MG63 (cell line): ENCODE measurements at regions not wholly inside any gene's neighbourhood (a gene's known extent, or its start where the extent isn't known, plus 50 kb on each side); places are given as distances from the start of the nearest gene placed in this dataset.

ENCODE experiments used
- DNase-seq: peaks from one replicate; pipeline ENCODE4 v3.0.0-alpha.2; 2020
- H3K27me3 ChIP-seq: fragments of 250-450 bp; sonication (Bioruptor Pico); 2 replicates; pipeline ENCODE4 v1.5.1; 2020; ENCODE audit warnings: mild to moderate bottlenecking, moderate library complexity
- H3K36me3 ChIP-seq: fragments of 250-450 bp; sonication (Bioruptor Pico); 2 replicates; pipeline ENCODE4 v1.5.1; 2020; ENCODE audit warnings: mild to moderate bottlenecking, moderate library complexity
- H3K4me3 ChIP-seq: fragments of 250-450 bp; sonication (Bioruptor Pico); 2 replicates; pipeline ENCODE4 v1.5.1; 2020; ENCODE audit warnings: mild to moderate bottlenecking, moderate library complexity
- H3K9me3 ChIP-seq: fragments of 250-450 bp; sonication (Bioruptor Pico); 2 replicates; pipeline ENCODE4 v1.5.1; 2020; ENCODE audit warnings: mild to moderate bottlenecking, moderate library complexity

DNA sequence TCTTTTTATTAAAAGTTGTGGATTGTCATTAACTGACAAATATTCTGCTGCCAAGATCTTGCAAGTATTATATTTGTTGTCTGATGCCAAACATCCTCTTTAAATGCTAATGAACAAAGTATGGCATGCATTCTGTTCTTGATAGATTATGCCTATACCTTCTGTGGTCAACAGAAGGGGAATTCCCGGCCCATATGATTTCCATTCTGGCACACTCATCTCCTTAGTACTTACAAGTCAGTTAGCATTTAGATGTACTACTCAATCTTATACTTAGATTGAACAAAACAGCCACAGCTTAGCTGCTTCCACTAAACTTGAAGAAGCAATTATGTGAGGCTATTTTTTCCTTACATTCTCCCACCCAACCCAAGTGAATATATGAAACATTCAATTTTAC lies 246.1 kb upstream of the DACH1 start:
- no peaks in the 10 kb centered on the region for H3K9me3 ChIP-seq
- H3K27me3 ChIP-seq = no peaks in the 10 kb centered on the region
- H3K36me3 ChIP-seq = no peaks in the 10 kb centered on the region
- DNase-seq = no peak
- H3K4me3 ChIP-seq = no peak overlapping the region

DNA sequence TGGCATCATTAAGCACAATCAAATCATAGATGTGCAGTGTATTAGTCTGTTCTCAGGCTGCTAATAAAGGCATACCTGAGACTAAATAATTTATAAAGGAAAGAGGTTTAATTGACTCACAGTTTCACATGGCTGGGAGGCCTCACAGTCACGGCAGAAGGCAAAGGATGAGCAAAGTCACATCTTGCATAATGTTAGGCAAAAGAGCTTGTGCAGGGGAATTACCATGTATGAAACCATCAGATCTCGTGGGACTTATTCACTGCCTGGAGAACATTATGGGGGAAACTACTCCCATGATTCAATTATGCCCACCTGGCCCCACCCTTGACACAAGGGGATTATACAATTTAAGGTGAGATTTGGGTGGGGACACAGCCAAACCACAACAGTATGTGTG lies 245.2 kb upstream of the DACH1 start:
- Histone ChIP-seq H3K27me3 (no peaks in the 10 kb centered on the region), H3K4me3 (no peak overlapping the region), H3K36me3 (no peaks in the 10 kb centered on the region), H3K9me3 (no peaks in the 10 kb centered on the region)
- no peak for DNase-seq

DNA sequence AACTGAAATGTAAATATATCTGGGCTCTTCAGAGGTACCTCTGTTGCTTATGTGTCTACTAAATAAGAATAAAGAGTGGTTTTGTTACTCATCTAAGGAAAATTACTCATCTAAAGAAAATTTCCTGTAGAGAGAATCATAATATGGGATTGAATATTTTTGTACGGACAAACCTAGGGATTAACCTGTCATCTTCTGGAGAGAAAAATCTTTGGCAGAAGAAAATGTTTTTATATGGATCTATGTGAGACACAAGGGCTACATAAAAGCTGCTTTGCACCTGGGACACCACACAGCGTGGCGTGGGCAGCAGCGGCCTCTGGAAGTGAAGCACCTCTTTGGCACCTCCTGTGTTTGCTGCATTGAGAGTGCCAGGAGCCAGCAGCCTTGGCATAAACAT lies 242.9 kb upstream of the DACH1 start:
- Histone ChIP-seq H3K4me3 (no peak overlapping the region), H3K36me3 (no peaks in the 10 kb centered on the region), H3K9me3 (no peaks in the 10 kb centered on the region), H3K27me3 (no peaks in the 10 kb centered on the region)
- DNase-seq = no peak

DNA sequence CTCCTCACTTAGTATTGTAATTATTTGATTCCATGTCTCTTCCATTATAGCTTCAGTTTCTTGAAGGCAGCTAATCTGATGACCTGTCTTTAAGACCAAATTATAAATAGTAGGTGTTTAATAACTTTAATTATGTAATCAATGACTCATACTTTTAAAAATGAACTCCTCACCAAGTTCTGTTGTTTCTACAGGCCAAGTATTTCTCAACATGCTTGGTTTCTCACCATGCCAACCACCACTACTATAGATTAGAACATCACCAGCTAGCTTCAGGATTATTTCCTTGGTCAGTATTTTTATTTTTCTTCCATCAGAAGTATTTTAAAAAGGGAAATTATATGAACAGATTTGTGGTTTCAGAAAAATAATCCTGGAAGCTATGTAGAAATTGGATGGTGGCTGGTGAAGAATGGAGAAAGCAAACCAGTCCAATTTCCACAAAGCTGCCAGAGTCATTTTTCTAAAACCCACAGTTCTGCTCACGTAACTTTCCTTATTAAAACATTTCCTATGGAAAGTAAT lies 237.7 kb upstream of the DACH1 start:
- no peak overlapping the region for H3K4me3 ChIP-seq
- no peaks in the 10 kb centered on the region for H3K27me3 ChIP-seq
- no peaks in the 10 kb centered on the region for H3K36me3 ChIP-seq
- no peaks in the 10 kb centered on the region for H3K9me3 ChIP-seq
- DNase-seq = no peak

DNA sequence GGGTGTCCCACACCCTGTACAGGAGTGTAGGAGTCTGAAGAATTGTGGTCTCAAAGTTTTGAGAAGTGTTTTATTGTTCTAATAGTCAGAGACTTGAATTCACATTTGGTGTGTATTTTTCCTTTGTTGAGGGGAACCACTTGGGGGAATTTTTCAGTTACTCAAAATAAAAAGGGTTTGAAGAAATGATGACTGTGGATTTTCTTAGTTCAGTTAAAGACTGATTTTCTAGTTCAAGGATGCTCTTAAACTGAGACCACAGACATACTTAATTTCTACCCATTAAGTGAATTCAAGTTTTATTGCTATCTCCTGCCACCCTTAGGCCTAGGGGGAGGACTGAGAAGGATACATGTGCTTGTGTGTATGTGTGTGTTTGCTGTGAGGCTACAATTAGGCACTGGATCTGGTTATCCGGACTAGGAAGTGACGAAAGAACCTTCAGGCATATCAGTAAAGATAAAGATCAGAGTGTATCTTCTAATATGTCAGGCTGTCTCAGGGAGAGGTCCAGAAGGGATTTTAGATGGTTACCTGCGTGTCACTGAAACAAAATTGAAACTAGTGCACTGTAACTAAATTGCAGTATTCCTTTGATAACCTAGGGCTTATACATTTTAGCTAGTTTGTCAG lies 234.9 kb upstream of the DACH1 start:
- Histone ChIP-seq H3K27me3 (no peaks in the 10 kb centered on the region), H3K4me3 (no peak overlapping the region), H3K36me3 (no peaks in the 10 kb centered on the region), H3K9me3 (no peaks in the 10 kb centered on the region)
- no peak for DNase-seq

DNA sequence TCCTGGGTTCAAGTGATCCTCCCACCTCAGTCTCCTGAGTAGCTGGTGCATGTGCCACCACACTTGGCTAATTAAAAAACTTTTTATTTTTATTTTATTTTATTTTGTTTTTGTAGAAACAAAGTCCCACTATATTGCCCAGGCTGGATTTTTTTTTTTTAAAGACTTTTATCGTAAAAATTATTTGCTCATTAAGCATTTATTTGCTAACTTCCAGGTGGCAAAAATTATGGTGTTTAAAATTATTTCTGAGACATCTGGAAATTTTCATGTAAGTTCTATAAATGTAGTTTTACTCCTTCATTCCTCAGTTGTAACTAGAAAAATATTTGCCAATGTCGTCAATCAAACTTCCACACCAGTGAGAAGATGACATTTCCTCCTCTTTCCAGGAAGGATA lies 233.3 kb upstream of the DACH1 start:
- Histone ChIP-seq H3K4me3 (no peak overlapping the region), H3K36me3 (no peaks in the 10 kb centered on the region), H3K9me3 (no peaks in the 10 kb centered on the region), H3K27me3 (no peaks in the 10 kb centered on the region)
- DNase-seq = no peak

DNA sequence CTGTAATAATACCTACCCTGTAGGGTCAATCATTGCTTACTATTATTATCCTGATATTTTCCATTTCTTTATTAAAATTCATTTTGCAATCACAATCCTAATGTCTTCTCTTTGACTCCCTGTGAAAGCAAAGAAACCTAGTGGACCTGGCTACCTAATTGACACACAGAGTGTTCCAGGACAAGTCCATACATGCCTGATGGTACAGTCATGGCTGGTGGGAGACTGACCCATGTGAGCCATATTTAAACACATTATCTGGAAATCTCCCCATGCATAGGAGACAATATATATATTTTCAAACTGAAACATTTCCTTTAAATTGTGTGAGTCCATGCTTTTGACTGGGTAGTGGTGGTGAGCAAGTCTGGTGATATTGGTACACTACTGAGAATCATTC lies 230.6 kb upstream of the DACH1 start:
- DNase-seq = no peak
- H3K27me3 ChIP-seq = no peaks in the 10 kb centered on the region
- H3K9me3 ChIP-seq = no peaks in the 10 kb centered on the region
- H3K36me3 ChIP-seq = no peaks in the 10 kb centered on the region
- H3K4me3 ChIP-seq = no peak overlapping the region

DNA sequence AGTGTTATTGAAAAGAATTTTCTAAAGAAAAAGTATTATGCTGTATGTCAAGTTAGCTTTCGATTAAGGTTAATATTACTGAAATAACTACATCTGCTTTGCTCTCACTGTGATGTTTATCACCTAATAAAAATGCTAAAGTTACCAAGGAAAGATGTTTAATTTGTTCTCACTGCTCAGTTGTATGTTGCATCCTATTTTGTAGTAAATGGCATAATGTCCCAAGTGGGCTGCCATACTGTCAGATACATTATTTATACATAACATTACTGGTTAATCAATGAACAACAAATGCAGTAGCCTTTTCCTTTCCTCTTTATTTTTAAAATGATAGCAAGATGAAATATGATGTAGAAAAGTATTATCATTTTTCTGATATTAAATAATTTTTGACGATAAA lies 226.3 kb upstream of the DACH1 start:
- Histone ChIP-seq H3K4me3 (no peak overlapping the region), H3K36me3 (no peaks in the 10 kb centered on the region), H3K27me3 (no peaks in the 10 kb centered on the region), H3K9me3 (no peaks in the 10 kb centered on the region)
- DNase-seq = no peak

DNA sequence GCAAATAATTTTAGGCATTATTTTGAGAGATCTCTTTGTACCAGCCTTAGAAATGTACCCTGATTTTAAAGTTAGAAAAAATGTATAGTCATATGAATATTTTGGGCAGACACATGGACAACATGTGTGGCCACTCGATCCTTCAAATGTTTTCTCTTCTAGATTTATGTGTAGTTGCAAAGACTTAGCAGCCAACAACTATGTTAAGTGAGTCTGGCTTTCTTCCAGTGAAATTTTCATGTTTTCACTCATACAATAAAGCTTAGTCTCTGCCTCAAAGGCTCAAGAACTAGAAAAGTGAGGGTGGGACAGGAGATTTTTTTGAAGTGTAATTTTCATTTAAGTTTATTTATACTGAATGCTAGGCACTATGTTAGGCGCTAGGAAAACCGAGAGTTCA lies 207.7 kb upstream of the DACH1 start:
- DNase-seq = no peak
- Histone ChIP-seq H3K36me3 (no peaks in the 10 kb centered on the region), H3K9me3 (no peaks in the 10 kb centered on the region), H3K27me3 (no peaks in the 10 kb centered on the region), H3K4me3 (no peak overlapping the region)

DNA sequence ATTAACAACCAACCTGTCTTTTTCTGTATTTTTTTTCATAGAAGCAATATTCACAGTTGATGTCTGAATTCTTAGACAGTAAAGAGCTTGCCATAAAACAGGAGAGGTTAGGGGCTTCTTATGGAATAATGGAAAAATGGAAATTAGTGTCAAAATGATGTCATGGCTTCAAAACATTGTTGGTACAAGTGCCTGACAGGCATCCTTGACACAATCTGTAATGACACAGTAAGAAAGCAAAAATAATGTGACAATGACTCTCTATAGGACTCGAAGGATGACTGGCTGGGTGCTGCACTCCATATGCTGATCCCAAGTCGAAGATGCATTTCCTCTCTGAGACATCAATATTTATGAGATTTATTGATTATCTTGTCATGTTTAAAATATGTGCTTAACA lies 205.3 kb upstream of the DACH1 start:
- no peak for DNase-seq
- no peaks in the 10 kb centered on the region for H3K9me3 ChIP-seq
- H3K27me3 ChIP-seq = no peaks in the 10 kb centered on the region
- no peak overlapping the region for H3K4me3 ChIP-seq
- H3K36me3 ChIP-seq = no peaks in the 10 kb centered on the region

DNA sequence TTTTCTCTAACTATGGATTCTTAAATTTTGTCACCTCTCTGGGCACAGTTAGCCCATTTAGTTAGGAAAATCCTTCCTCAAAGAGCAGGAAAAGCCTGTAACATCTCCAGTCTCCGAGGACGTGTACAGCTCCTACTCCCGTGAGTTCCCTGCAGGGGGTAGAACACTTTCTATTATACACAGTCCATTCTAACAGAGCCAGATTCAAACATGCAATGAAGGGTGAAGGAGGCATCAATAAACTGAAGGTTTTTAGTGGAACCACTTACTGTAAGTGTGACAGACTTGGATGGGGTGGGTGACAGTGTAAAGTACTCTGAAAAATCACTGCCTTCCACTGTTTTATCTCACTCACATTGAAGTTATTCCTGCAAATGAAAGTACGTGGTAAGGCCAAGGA lies 204.7 kb upstream of the DACH1 start:
- Histone ChIP-seq H3K9me3 (no peaks in the 10 kb centered on the region), H3K36me3 (no peaks in the 10 kb centered on the region), H3K27me3 (no peaks in the 10 kb centered on the region), H3K4me3 (no peak overlapping the region)
- no peak for DNase-seq

DNA sequence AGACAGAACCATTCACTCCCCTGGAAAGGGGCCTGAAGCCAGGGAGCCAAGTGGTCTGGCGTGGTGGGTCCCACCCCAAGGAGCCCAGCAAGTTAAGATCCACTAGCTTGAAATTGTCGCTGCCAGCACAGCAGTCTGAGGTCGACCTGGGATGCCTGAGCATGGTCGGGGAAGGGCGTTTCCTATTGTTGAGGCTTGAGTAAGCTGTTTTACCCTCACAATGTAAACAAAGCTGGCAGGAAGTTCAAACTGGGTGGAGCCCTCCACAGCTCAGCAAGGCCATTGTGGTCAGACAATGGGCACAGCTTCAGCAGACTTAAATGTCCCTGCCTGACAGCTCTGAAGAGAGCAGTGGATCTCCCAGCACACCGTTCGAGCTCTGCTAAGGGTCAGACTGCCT lies 195.6 kb upstream of the DACH1 start:
- Histone ChIP-seq H3K27me3 (no peaks in the 10 kb centered on the region), H3K4me3 (no peak overlapping the region)
- peak; percentile 18 for DNase-seq

DNA sequence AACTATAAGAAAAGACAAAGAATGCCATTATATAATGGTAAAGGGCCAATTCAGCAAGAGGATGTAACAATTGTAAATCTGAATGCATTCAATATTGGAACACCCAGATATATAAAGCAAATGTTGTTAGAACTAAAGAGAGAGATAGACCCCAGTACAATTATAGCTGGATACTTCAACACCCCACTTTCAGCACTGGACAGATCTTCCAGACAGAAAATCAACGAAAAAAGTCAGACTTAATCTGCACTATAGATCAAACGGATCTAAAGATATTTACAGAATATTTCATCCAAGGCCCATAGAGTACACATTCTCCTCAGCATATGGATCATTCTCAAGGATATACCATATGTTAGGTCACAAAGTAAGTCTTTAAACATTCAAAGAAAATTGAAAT lies 194.6 kb upstream of the DACH1 start:
- Histone ChIP-seq H3K4me3 (no peak overlapping the region), H3K27me3 (no peaks in the 10 kb centered on the region), H3K36me3 (no peaks in the 10 kb centered on the region), H3K9me3 (no peaks in the 10 kb centered on the region)
- no peak for DNase-seq

More for the DNA sequence above, 195.6 kb upstream of the DACH1 start:
- no peaks in the 10 kb centered on the region for H3K36me3 ChIP-seq
- no peaks in the 10 kb centered on the region for H3K9me3 ChIP-seq

DNA sequence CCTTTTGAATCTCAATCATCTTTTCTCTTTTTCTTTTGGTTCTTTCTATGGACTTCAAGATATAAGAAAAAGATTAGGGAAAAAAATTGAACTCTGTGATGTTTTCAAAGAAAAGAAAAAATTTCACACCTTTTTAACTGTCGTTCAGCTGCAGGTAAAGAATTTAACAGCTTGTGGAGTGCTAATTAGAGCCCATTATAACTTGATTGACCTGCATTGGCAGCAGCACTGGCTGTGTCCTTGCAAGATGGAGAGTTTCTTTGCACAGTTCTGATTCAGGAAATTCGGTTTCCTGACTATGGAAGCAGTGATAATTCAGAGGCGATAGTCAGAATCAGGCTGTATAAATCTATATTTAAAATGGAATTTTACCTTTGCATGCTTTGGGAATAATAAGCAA lies 183.2 kb upstream of the DACH1 start:
- Histone ChIP-seq H3K9me3 (no peaks in the 10 kb centered on the region), H3K27me3 (no peaks in the 10 kb centered on the region), H3K4me3 (no peak overlapping the region), H3K36me3 (no peaks in the 10 kb centered on the region)
- no peak for DNase-seq

DNA sequence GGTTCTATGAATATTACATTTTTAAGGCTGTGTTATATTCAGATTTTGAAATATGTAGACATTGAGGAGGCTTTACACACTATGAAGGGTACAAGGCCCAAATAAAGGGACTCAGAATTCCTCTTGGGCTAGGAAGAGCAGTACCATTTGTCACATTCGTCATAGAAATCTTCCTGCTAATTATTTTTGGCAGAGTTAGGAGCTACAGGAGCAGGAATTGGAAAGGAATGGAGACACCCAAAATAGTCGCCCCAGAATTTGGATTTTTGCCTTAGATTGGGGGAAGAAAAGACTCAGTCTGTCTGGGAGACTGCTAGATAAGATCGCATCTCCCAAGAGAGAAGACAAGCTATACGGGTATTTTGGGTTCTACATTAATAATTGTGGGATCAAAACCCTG lies 176.4 kb upstream of the DACH1 start:
- H3K9me3 ChIP-seq = no peaks in the 10 kb centered on the region
- H3K27me3 ChIP-seq = no peaks in the 10 kb centered on the region
- no peak for DNase-seq
- no peak overlapping the region for H3K4me3 ChIP-seq
- no peaks in the 10 kb centered on the region for H3K36me3 ChIP-seq

DNA sequence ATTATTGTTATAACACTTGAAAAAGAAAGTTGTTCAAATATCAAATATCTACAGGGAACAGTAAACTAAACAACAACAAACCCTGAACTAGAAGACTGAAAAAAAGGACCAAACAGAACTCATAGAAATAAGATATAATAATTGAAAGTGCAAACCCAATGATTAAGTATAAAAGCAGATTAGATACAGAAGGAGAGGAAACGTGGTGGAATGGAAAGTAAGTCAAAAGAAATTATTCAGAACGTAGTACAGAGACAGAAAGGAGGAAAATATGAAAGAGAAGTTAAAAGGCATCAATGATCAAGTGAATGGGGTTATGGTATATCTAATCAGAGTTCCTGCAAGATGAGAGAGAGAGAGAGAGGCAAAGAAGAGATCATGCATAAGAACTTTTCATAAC lies 174.2 kb upstream of the DACH1 start:
- DNase-seq = no peak
- Histone ChIP-seq H3K27me3 (no peaks in the 10 kb centered on the region), H3K36me3 (no peaks in the 10 kb centered on the region), H3K9me3 (no peaks in the 10 kb centered on the region), H3K4me3 (no peak overlapping the region)

DNA sequence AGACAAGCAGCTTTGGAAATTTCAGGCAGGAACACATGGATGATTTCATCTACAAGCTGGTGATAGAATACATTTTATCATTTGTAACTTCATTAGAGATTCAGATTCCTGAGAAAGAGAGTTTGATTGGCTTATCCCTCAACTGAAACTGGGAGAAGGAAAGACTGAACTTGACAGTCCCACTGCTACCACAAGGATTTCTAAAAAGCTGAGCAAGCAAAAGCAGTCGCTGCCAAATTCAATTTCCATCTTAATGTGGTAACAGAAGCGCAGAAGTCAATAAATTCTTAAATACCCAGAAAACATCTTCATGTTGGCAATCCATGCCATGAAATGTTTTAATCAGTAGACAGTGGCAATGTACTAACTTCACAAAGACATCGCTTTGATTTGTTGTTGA lies 172.1 kb upstream of the DACH1 start:
- no peaks in the 10 kb centered on the region for H3K27me3 ChIP-seq
- H3K36me3 ChIP-seq = no peaks in the 10 kb centered on the region
- no peak for DNase-seq
- H3K4me3 ChIP-seq = no peak overlapping the region
- H3K9me3 ChIP-seq = no peaks in the 10 kb centered on the region

DNA sequence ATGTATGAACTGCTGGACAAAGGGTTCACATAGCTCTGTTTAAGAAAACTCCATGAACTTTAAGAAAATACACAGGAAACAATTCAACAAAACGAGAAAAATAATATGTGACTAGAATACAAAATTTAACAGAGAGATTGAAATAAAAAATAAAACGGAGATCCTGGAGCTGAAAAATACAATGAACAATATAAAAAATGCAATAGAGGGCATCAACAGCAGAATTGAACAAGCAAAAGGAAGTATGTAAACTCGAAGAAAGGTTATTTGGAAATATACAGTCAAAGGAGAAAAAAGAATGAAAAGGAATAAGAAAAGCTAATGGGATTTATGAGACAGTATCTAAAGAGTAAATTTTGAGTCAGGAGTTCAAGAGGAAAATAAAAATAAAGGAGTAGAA lies 163.0 kb upstream of the DACH1 start:
- H3K36me3 ChIP-seq = no peaks in the 10 kb centered on the region
- DNase-seq = no peak
- no peaks in the 10 kb centered on the region for H3K9me3 ChIP-seq
- no peaks in the 10 kb centered on the region for H3K27me3 ChIP-seq
- no peak overlapping the region for H3K4me3 ChIP-seq

DNA sequence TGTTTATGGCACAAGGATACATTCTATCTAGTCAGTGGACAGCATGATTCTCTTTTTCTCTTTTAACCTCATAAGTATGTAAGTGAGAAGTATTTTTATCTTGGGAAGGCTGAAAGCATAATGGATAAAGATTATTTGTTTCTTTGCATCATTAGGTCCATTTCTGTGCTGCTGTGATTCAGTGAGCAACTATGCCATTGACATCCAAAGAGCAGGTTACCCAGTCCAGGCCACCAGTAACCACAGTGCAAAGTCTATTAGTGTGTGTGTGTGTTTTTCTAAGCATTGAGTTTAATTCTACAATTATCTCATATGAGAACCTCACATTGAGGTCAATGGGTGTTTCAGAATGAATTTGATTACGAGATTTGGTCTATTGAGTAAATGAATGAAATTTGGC lies 158.8 kb upstream of the DACH1 start:
- Histone ChIP-seq H3K27me3 (no peaks in the 10 kb centered on the region), H3K36me3 (no peaks in the 10 kb centered on the region), H3K9me3 (no peaks in the 10 kb centered on the region), H3K4me3 (no peak overlapping the region)
- DNase-seq = no peak
